Activated B cell treated with CpG ODN at 0.5 μM for 24 hours (primary cell): ENCODE measurements at regions not wholly inside any gene's neighbourhood (a gene's known extent, or its start where the extent isn't known, plus 50 kb on each side); places are given as distances from the start of the nearest gene placed in this dataset.

Source experiments
- ATAC-seq: fragments of 200-7000 bp; cut with Tn5 transposase; one replicate; pipeline ENCODE4 v1.10.0; 2021; ENCODE audit warnings: low read depth, mild to moderate bottlenecking, moderate library complexity
- CTCF ChIA-PET: fragments of 350-600 bp; sonication (Branson Sonifier 250); formaldehyde crosslinking; loops from one replicate; lab custom pipeline; 2021; ENCODE audit warnings: antibody characterized with exemption; lab: Charles Lee
- POLR2A ChIA-PET: fragments of 350-600 bp; sonication (Branson Sonifier 250); formaldehyde crosslinking; loops from one replicate; lab custom pipeline; 2021; ENCODE audit warnings: antibody characterized with exemption; lab: Charles Lee
- DNase-seq: peaks from one replicate; pipeline ENCODE4 v3.0.0; 2022
- H3K27ac Mint-ChIP-seq: one replicate; pipeline ENCODE4 v1.8.0; 2020; ENCODE audit warnings: mixed read lengths
- H3K27me3 Mint-ChIP-seq: one replicate; pipeline ENCODE4 v1.8.0; 2021; ENCODE audit warnings: mixed read lengths
- H3K36me3 Mint-ChIP-seq: one replicate; pipeline ENCODE4 v1.8.0; 2021; ENCODE audit warnings: low read depth, mixed read lengths
- H3K4me1 Mint-ChIP-seq: one replicate; pipeline ENCODE4 v1.8.0; 2021; ENCODE audit warnings: mixed read lengths
- H3K4me3 Mint-ChIP-seq: one replicate; pipeline ENCODE4 v1.8.0; 2020; ENCODE audit warnings: mild to moderate bottlenecking, mixed read lengths
- H3K9me3 Mint-ChIP-seq: one replicate; pipeline ENCODE4 v1.8.0; 2020; ENCODE audit warnings: mixed read lengths
- intact Hi-C: fragments of 100-400 bp; cut with micrococcal nuclease; formaldehyde crosslinking; loops from one replicate; pipeline ENCODE4 v1.15.1; 2024
- TF ChIP-seq, protein P1 (sequence below): fragments of 200-600 bp; IDR thresholded peaks from one replicate; pipeline ENCODE4 v1.8.0; 2022; ENCODE audit warnings: antibody characterized with exemption, mild to moderate bottlenecking

DNA sequence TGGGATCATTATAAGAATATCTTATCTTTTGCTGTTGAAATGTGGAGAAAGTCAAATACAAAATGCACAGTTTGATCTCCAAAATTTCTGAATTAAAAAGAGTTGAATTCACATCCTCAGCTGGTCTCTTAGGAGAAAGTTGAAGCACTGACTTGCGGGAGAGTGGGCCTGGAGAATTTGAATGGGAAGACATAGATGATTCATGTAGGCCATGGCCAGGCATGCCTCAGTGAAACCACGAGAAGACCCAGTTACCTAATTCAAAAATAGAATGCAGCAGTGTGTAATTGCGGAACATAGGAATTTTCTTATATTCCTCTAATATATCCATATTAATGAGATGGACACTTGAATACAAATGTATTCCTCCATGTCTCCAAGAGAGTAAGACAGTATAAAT, 53.0 kb upstream of the DTNBP1 start:
- H3K9me3 Mint-ChIP-seq: peaks cover 9% of the 10 kb centered on the region
- no peaks in the 10 kb centered on the region for H3K36me3 Mint-ChIP-seq
- no peak overlapping the region for H3K27ac Mint-ChIP-seq
- ChIA-PET POLR2A (no interaction called here), CTCF (no interaction called here)
- DNase-seq: no peak
- intact Hi-C loops: no loop called here
- ATAC-seq: no peak
- H3K27me3 Mint-ChIP-seq: peaks cover 8% of the 10 kb centered on the region
- H3K4me1 Mint-ChIP-seq: no peaks in the 10 kb centered on the region
- no peak overlapping the region for H3K4me3 Mint-ChIP-seq
- TF ChIP-seq, protein P1, sequence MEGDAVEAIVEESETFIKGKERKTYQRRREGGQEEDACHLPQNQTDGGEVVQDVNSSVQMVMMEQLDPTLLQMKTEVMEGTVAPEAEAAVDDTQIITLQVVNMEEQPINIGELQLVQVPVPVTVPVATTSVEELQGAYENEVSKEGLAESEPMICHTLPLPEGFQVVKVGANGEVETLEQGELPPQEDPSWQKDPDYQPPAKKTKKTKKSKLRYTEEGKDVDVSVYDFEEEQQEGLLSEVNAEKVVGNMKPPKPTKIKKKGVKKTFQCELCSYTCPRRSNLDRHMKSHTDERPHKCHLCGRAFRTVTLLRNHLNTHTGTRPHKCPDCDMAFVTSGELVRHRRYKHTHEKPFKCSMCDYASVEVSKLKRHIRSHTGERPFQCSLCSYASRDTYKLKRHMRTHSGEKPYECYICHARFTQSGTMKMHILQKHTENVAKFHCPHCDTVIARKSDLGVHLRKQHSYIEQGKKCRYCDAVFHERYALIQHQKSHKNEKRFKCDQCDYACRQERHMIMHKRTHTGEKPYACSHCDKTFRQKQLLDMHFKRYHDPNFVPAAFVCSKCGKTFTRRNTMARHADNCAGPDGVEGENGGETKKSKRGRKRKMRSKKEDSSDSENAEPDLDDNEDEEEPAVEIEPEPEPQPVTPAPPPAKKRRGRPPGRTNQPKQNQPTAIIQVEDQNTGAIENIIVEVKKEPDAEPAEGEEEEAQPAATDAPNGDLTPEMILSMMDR: no peak

DNA sequence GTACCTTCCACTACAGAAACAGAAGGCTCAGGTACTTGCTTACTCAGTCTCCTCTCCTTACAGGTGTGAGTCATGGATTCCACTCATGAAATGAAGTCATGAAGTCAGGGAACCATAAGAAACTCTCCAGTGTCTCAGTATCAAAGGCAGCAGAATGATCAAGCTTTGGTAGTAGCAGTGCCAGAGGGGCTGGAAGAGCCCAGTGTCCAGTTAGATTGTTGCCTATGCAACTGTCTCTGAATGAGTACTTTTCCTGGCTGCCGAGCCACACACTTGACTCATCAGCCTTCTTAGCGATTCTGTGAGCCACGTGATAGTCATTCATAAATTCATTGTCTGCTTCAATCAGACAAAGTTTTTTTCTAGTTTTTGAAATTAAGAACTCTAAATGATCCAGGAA, 52.2 kb upstream of the DTNBP1 start:
- H3K4me1 Mint-ChIP-seq: no peaks in the 10 kb centered on the region
- ChIA-PET POLR2A (no interaction called here), CTCF (no interaction called here)
- intact Hi-C loops: no loop called here
- H3K27ac Mint-ChIP-seq: no peak overlapping the region
- H3K4me3 Mint-ChIP-seq: no peak overlapping the region
- TF ChIP-seq, protein P1: no peak
- H3K27me3 Mint-ChIP-seq: peaks cover 8% of the 10 kb centered on the region
- peaks cover 7% of the 10 kb centered on the region for H3K9me3 Mint-ChIP-seq
- no peaks in the 10 kb centered on the region for H3K36me3 Mint-ChIP-seq
- ATAC-seq (no peak), DNase-seq (no peak)

DNA sequence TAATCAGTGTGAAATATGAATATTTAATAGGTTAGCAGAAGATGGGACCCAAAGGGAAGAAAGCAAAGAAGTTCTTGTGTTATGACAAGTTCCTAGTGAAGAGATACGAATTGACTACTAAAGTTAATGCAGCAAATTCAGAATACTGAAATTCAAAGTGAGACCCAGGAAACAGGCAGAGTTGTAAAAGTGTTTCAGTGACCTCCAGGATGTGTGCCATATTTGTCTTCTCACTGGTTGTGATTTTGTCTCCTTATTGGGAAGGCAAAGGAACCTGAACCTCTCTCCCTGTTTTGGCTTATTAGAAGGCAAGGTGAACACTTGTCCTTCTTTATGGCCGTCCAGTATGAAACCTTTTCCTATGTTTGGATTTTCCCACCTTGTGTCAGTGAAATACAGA, 51.8 kb upstream of the DTNBP1 start:
- Mint-ChIP-seq H3K4me3 (no peak overlapping the region), H3K9me3 (peaks cover 7% of the 10 kb centered on the region), H3K27me3 (peaks cover 7% of the 10 kb centered on the region), H3K27ac (no peak overlapping the region), H3K36me3 (no peaks in the 10 kb centered on the region), H3K4me1 (no peaks in the 10 kb centered on the region)
- DNase-seq (no peak), ATAC-seq (no peak)
- ChIA-PET CTCF (no interaction called here), POLR2A (no interaction called here)
- intact Hi-C loops: no loop called here
- TF ChIP-seq, protein P1: no peak

DNA sequence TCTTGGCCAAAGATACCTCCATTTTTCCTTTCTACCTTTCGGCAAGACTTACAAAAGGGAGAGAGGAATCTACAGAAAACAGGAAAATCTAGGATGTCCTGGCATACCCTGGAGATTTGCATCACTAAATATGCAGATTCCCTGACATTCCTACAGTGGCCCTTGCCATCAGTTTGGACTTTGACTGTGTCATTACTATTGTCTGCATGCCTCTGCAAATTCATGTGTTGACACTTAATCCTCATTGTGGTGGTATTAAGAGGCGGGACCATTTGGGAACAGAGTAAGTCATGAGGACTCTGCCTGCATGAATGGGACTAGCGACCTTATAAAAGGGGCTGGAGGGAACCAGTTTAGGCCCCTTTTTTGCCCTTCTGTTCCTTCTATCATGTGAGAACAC, 50.5 kb upstream of the DTNBP1 start:
- POLR2A ChIA-PET: no interaction called here
- Mint-ChIP-seq H3K4me3 (no peak overlapping the region), H3K36me3 (no peaks in the 10 kb centered on the region), H3K9me3 (peaks cover 7% of the 10 kb centered on the region), H3K27me3 (peaks cover 7% of the 10 kb centered on the region), H3K27ac (no peak overlapping the region), H3K4me1 (no peaks in the 10 kb centered on the region)
- no peak for ATAC-seq
- no peak for DNase-seq
- TF ChIP-seq, protein P1: no peak
- intact Hi-C loops: no loop called here
- CTCF ChIA-PET: no interaction called here

DNA sequence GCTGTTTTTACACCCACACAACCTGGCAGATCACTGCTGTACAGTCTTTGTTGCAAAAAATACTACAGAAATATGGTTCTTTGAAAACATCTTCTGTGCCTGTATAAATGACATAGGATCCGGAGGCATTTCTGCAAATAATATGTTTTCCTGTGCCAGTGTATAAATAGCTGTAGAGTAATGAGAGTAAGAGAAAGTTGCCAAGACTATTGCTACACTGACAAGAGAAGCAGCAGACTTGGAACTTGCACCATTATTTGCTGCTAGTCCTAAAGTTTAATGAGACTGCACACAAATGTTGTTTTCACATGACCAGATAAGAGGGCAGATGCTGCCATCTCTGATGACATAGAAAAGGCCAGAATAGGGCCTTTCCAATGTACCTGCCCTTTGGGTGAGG, 50.0 kb upstream of the DTNBP1 start:
- ChIA-PET CTCF (no interaction called here), POLR2A (no interaction called here)
- Mint-ChIP-seq H3K27ac (no peak overlapping the region), H3K9me3 (peaks cover 7% of the 10 kb centered on the region), H3K27me3 (peaks cover 7% of the 10 kb centered on the region), H3K4me3 (no peak overlapping the region), H3K4me1 (no peaks in the 10 kb centered on the region), H3K36me3 (no peaks in the 10 kb centered on the region)
- no peak for DNase-seq
- no peak for ATAC-seq
- TF ChIP-seq, protein P1: no peak
- intact Hi-C loops: no loop called here
